SU-DHL-6 (cell line): ENCODE measurements at regions not wholly inside any gene's neighbourhood (a gene's known extent, or its start where the extent isn't known, plus 50 kb on each side); places are given as distances from the start of the nearest gene placed in this dataset.

ENCODE experiments used
- EZH2phosphoT487 ChIP-seq: fragments of 200-600 bp; sonication (generic), shearing (Covaris generic); conservative IDR thresholded peaks from 2 replicates; pipeline ENCODE4 v1.6.1; 2018; ENCODE audit warnings: mild to moderate bottlenecking, antibody characterized with exemption, low read length, moderate library complexity, mixed read lengths
- TF ChIP-seq, protein P1 (sequence below): fragments of 200-600 bp; sonication (generic); IDR thresholded peaks from one replicate; pipeline ENCODE4 v1.5.1; 2017; ENCODE audit warnings: antibody characterized with exemption, mild to moderate bottlenecking, low read length, moderate library complexity; ENCODE audit not compliant: insufficient read depth, poor library complexity, severe bottlenecking

DNA sequence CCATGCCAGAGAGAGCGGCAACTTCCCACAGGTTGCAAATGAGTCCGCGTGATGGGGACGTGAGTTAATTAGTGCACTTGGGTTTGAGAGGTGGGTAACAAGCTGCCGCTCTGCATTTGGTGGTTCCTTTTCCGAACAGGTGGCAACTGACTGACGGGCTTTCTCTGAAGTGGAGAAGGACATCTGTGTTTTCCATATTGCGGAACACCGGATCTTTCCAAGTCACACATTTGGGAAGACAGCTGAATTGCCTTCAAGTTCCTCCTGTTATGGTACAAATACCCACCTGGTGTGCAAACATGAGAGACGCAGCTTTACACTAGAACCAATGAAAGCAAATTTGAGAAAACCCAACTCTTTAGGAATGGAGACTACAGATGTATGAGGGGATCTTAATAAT, 451.3 kb upstream of the ZFHX3 start:
- TF ChIP-seq, protein P1, sequence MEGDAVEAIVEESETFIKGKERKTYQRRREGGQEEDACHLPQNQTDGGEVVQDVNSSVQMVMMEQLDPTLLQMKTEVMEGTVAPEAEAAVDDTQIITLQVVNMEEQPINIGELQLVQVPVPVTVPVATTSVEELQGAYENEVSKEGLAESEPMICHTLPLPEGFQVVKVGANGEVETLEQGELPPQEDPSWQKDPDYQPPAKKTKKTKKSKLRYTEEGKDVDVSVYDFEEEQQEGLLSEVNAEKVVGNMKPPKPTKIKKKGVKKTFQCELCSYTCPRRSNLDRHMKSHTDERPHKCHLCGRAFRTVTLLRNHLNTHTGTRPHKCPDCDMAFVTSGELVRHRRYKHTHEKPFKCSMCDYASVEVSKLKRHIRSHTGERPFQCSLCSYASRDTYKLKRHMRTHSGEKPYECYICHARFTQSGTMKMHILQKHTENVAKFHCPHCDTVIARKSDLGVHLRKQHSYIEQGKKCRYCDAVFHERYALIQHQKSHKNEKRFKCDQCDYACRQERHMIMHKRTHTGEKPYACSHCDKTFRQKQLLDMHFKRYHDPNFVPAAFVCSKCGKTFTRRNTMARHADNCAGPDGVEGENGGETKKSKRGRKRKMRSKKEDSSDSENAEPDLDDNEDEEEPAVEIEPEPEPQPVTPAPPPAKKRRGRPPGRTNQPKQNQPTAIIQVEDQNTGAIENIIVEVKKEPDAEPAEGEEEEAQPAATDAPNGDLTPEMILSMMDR: no peak
- TF ChIP-seq EZH2phosphoT487: no peak
